Small intestine (tissue), 7 donors: ENCODE measurements at regions not wholly inside any gene's neighbourhood (a gene's known extent, or its start where the extent isn't known, plus 50 kb on each side); places are given as distances from the start of the nearest gene placed in this dataset.
"Not testable (repeated sequence)": the region's sequence is repeated elsewhere in the genome, so short reads cannot be mapped to it uniquely, and the experiment has no call there.

ENCODE experiments used
- DNase-seq, 2 donors: peaks; one replicate each; pipeline versions ENCODE4 v3.0.0 to v3.0.0-alpha.2; 2013
- FAIRE-seq: peaks from 2 replicates; lab custom pipeline; 2012; peaks lifted over from hg19 to GRCh38; lab: Jason Lieb, UNC
- H3K27ac ChIP-seq, 3 donors: one replicate each; pipeline ENCODE4 v1.5.1; 2013; ENCODE audit warnings: low read length in 2 of 3, mild to moderate bottlenecking in 2 of 3, control low read depth in 1 of 3, inconsistent platforms in 1 of 3, low read depth in 1 of 3, moderate library complexity in 1 of 3
- H3K27me3 ChIP-seq, 3 donors: one replicate each; pipeline ENCODE4 v1.6.1; 2013; ENCODE audit warnings: low read length in 3 of 3, inconsistent platforms in 1 of 3; ENCODE audit not compliant: control insufficient read depth in 3 of 3, insufficient read depth in 3 of 3
- H3K36me3 ChIP-seq, 3 donors: one replicate each; pipeline ENCODE4 v1.6.1; 2013; ENCODE audit warnings: low read length in 3 of 3, inconsistent platforms in 1 of 3, low read depth in 1 of 3, mild to moderate bottlenecking in 1 of 3, moderate library complexity in 1 of 3; ENCODE audit not compliant: control insufficient read depth in 3 of 3, insufficient read depth in 2 of 3
- H3K4me1 ChIP-seq, 3 donors: one replicate each; pipeline ENCODE4 v1.6.1; 2013; ENCODE audit warnings: low read length in 2 of 3, inconsistent platforms in 1 of 3, low read depth in 1 of 3, mild to moderate bottlenecking in 1 of 3, moderate library complexity in 1 of 3; ENCODE audit not compliant: control insufficient read depth in 3 of 3, insufficient read depth in 2 of 3
- H3K4me3 ChIP-seq, 3 donors: one replicate each; pipeline ENCODE4 v1.5.1; 2013; ENCODE audit warnings: low read length in 3 of 3, control low read depth in 1 of 3, inconsistent platforms in 1 of 3, low read depth in 1 of 3, mild to moderate bottlenecking in 1 of 3, moderate library complexity in 1 of 3
- H3K9me3 ChIP-seq, 2 donors: one replicate each; pipeline ENCODE4 v1.6.1; 2013; ENCODE audit warnings: low read depth in 1 of 2, low read length in 1 of 2; ENCODE audit not compliant: control insufficient read depth in 2 of 2, insufficient read depth in 1 of 2
- WGBS, 3 donors: extraction: QIAGEN DNeasy Blood & Tissue Kit; methylation state at CpG; one replicate each; pipeline ENCODE4 v1.1.7; 2013; 5-methylcytosine and 5-hydroxymethylcytosine counted together
- donor health status: healthy with polysubstance abuse.
- donor health status: control.
- donor health status: control.
- donor health status: Bipolar disorder and iron deficiency.
- donor health status: healthy.

DNA sequence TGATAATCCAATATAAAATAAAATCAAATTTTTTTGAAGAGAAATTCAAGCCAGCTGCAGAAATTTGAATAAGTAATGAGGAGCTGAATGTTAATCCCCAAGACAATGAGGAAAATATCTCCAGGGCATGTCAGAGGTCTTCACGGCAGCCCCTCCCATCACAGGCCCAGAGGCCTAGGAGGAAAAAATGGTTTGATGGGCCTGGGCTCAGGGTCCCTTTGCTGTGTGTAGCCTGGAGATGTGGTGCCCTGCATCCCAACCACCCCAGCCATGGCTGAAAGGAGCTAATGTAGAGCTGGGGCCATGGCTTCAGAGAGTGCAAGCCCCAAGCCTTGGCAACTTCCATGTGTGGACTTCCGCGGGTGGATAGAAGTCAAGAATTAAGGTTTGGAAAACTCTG is 618.3 kb downstream of the TAF11L14 start:
- no peaks in the 10 kb centered on the region for H3K4me1 ChIP-seq
- WGBS, 3 donors = 94 to 97% (median 95%) methylated on average over 3 of the region's 3 CpGs
- peaks cover 0 to 19% of the 10 kb centered on the region in 2 donors for H3K9me3 ChIP-seq
- no peak for FAIRE-seq
- H3K27me3 ChIP-seq = no peaks in the 10 kb centered on the region
- H3K4me3 ChIP-seq = no peak overlapping the region
- no peak for DNase-seq
- H3K36me3 ChIP-seq = no peaks in the 10 kb centered on the region
- no peak overlapping the region for H3K27ac ChIP-seq

DNA sequence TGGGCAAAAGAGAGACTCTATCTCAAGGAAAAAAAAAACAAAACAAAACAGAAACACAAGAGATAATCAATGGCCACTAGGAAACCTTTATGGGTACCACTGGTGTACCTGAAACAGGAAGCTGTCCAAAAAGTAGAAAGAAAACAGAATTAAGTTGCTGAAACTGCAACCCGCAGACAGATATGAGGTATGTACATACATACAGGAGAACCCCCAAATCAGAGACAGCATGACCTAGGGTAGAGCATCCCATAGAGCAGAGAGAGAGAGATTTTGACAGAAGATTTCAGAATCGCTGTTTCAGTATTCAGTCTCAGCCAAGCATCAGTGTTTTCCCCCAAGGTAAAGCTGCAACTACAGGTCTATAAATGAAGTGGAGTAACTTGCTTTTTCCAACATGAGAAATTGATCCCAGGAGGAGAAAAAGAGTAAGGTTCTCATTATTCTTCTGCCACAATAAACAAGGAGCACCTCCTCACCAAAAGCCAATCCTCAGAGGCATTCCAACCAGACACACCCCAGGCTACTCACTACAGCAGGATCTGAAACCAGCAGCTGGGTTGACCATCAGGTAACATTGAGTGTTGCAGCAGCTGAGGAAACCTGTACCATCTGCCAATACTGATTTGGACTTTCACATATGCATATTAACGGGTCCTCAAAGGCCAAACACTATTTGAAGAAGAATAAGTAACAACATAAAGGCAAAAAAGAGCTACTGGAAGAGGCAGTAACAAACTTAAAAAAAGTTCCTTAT is 630.0 kb downstream of the TAF11L14 start:
- FAIRE-seq = no peak

DNA sequence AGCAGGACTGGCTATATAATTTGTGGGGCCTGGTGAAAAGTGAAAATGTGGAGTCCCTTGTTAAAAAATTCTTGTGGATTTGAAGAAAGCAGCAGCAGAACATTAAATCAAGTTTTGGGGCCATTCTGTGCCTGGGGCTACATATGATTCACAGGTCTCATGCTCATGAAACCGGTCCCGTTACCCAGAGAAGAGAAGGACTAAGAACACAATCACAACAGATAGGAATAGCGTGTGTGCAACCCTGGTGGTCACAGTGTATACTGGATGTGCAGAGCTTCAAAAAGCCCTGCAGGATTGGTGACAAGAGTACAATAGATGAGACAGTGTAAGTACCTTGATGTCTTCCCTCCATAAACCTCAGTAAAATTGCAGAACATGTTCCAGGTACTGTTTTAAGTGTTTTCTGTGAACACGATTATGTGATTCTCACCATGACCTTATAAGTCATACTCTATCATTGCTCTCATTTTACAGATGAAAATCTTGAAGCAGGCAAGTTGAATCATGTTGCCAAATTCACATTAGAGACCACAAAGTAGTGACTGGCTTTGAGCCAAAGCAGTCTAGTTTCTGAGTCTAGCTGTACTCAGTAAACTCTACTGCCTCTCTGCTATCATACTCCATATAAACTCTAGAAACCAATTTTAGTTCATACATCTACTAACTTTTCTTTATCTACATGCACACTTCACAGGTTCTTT is 636.5 kb downstream of the TAF11L14 start:
- Histone ChIP-seq H3K36me3 (no peaks in the 10 kb centered on the region), H3K27ac (no peak overlapping the region), H3K9me3 (no peaks in the 10 kb centered on the region), H3K27me3 (no peaks in the 10 kb centered on the region), H3K4me3 (no peak overlapping the region), H3K4me1 (no peaks in the 10 kb centered on the region)
- 85 to 86% (median 86%) methylated on average over 4 of the region's 4 CpGs for WGBS, 3 donors
- DNase-seq (no peak), FAIRE-seq (no peak)

More for the DNA sequence above, 630.0 kb downstream of the TAF11L14 start:
- H3K27ac ChIP-seq = no peak overlapping the region
- no peaks in the 10 kb centered on the region for H3K9me3 ChIP-seq
- no peaks in the 10 kb centered on the region for H3K27me3 ChIP-seq
- no peak for DNase-seq
- WGBS, 3 donors = 82 to 91% (median 85%) methylated on average over 3 of the region's 3 CpGs
- H3K36me3 ChIP-seq = no peaks in the 10 kb centered on the region
- no peaks in the 10 kb centered on the region for H3K4me1 ChIP-seq
- H3K4me3 ChIP-seq = no peak overlapping the region

DNA sequence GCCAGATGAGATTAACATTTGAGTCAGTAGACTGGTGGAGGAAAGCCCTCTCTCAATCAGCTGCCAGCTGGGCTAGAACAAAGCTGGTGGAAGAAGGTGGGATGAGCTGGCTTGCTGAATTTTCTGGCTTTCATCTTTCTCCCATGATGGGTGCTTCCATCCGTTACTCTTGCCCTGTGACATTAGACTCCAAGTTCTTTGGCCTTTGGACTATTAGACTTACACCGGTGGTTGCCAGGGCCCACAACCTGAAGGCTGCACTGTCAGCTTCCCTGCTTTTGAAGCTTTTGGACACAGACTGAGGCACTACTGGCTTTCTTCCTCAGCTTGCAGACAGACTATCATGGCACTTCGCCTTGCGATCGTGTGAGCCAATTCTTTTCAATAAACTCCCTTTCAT is 642.7 kb downstream of the TAF11L14 start:
- DNase-seq (no peak), FAIRE-seq (no peak)
- Histone ChIP-seq H3K4me1 (no peaks in the 10 kb centered on the region), H3K36me3 (no peaks in the 10 kb centered on the region), H3K9me3 (no peaks in the 10 kb centered on the region), H3K27ac (no peak overlapping the region), H3K4me3 (no peak overlapping the region), H3K27me3 (no peaks in the 10 kb centered on the region)
- 85 to 93% (median 88%) methylated on average over 5 of the region's 5 CpGs for WGBS, 3 donors

DNA sequence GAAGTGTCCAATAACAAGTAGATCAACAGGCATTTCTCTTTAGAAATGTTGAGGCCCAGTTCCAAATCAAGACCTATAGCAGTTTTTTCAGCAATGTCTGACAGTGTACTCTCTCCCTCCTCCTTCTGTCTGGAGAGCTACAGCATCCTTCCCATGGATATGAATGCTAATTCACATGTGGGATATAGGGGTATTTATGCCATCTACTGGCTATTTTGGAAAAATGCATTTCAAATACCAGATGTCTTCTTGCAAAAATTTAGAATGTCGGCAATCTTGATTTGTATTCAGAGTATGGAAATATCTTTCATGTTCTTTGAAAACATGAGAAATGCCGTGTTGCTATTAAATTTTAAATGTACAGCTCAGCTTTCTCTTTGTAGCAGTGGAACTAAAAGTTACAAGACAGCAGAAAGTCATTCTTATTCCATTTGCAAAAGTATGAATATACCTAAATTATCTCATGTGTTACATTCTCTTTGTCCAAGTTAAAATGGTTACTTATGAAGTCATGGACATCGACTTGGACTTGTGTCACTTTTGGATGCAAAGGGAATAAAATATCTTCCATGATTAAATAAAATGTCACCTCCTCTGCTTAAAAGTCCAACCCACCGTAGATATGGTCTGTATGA is 647.8 kb downstream of the TAF11L14 start:
- no peak overlapping the region for H3K4me3 ChIP-seq
- no peaks in the 10 kb centered on the region for H3K4me1 ChIP-seq
- FAIRE-seq = no peak
- no peaks in the 10 kb centered on the region for H3K9me3 ChIP-seq
- H3K27me3 ChIP-seq = no peaks in the 10 kb centered on the region
- H3K27ac ChIP-seq = no peak overlapping the region
- peak; percentile 2 for DNase-seq
- 47 to 57% (median 52%) methylated on average over 4 of the region's 4 CpGs for WGBS, 3 donors
- no peaks in the 10 kb centered on the region for H3K36me3 ChIP-seq

DNA sequence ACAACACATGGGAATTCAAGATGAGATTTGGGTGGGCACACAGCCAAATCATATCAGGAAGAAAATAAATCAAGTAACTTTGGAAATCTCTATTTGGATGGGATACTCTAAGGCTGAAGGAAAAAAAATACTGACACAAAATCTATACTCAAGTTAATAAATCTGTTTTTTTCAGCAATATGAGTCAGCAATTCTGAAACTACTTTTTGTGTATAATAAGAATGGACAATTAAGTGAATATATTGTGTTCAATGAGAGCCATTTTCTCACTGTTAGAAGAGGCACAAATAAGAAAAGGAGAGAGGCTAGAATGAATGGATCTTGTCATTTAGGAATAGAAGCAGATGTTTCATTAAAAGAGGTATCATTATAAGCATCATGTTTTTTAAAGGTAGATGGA is 651.0 kb downstream of the TAF11L14 start:
- no peak overlapping the region for H3K4me3 ChIP-seq
- no peaks in the 10 kb centered on the region for H3K9me3 ChIP-seq
- FAIRE-seq (no peak), DNase-seq (no peak)
- H3K27me3 ChIP-seq = no peaks in the 10 kb centered on the region
- H3K4me1 ChIP-seq = no peaks in the 10 kb centered on the region
- no peaks in the 10 kb centered on the region for H3K36me3 ChIP-seq
- H3K27ac ChIP-seq = no peak overlapping the region

DNA sequence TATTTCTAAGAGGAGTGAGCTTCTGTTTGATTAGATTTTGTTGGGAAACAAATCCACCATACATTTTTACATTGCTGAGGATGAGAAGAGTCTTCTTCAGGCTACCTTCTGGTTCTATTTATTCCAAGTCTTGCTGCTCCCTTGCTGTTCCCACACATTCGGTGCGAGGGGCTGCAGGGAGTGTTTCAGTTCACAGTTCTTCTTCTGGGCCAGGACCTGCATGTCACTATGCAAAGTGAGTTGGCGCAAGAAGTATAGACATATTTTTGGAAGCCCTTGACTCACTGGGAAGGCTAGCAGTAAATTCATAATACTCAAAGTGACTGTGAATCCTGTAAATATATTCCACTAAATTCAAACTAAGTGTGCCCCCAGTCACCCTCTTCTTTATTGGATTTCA is 657.9 kb downstream of the TAF11L14 start:
- H3K27ac ChIP-seq = no peak overlapping the region
- H3K4me3 ChIP-seq = no peak overlapping the region
- H3K27me3 ChIP-seq = no peaks in the 10 kb centered on the region
- no peaks in the 10 kb centered on the region for H3K4me1 ChIP-seq
- H3K36me3 ChIP-seq = no peaks in the 10 kb centered on the region
- FAIRE-seq = no peak
- H3K9me3 ChIP-seq = no peaks in the 10 kb centered on the region
- WGBS, 3 donors = 89 to 94% (median 91%) methylated on average over 3 of the region's 3 CpGs
- no peak for DNase-seq

DNA sequence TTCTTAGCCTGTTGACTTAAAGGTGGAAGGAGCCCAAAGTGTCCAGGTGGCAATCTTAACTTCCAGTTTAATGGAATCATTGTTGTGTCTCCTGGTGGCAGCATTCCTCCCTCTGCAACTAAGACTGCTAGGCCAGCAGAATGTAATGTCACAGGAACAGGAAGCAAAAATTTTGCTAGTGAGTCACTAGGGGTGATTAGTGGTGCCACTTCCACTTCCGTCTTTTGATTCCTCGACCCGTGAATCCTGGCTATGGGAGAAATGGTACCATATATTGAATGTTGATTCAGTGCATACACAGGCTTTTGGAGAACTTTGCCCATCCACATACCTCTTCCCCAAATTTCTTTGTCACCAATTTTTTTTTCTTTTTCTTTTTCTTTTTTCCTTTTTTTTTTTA is 661.4 kb downstream of the TAF11L14 start:
- not testable (repeated sequence) for FAIRE-seq, DNase-seq, H3K36me3 ChIP-seq, H3K27ac ChIP-seq, H3K4me1 ChIP-seq, H3K27me3 ChIP-seq, H3K4me3 ChIP-seq, H3K9me3 ChIP-seq
- WGBS, 3 donors = 78 to 98% (median 86%) methylated on average over 3 of the region's 3 CpGs
